ENCODE measurements at regions not wholly inside any gene's neighbourhood (a gene's known extent, or its start where the extent isn't known, plus 50 kb on each side); places are given as distances from the start of the nearest gene placed in this dataset.

GRCh38 chr10:57880446-57881227 lies 387.1 kb downstream of the IPMK start:
- H3K79me2 ChIP-seq (ENCODE audit: control insufficient read depth, insufficient read depth, low read length) = no peaks in the 10 kb centered on the region
- TF ChIP-seq EZH2 (IDR thresholded peaks at IDR 0.05; ENCODE audit: low read length) = no peak
- no peak for TF ChIP-seq CTCF (optimal IDR thresholded peaks at IDR 0.05 in 1 of 3, IDR thresholded peaks at IDR 0.05 in 1 of 3, conservative IDR thresholded peaks at IDR 0.05 in 1 of 3; ENCODE audit: extremely low read depth in 1 of 3, insufficient read depth in 2 of 3, low read length in 3 of 3)
- H3K9me1 ChIP-seq (ENCODE audit: control insufficient read depth, extremely low read depth, insufficient read depth, low read length) = no peaks in the 10 kb centered on the region
- FAIRE-seq = no peak
- H3K9ac ChIP-seq (ENCODE audit: control insufficient read depth, extremely low read depth, insufficient read depth, low read length) = no peak overlapping the region
- no peaks in the 10 kb centered on the region for H4K20me1 ChIP-seq (ENCODE audit: control insufficient read depth, extremely low read depth, insufficient read depth, low read length)
- no peaks in the 10 kb centered on the region for H3K4me1 ChIP-seq (ENCODE audit: control insufficient read depth, extremely low read depth, insufficient read depth, low read length)
- no peaks in the 10 kb centered on the region for H3K36me3 ChIP-seq (ENCODE audit: control insufficient read depth in 2 of 2, extremely low read depth in 1 of 2, insufficient read depth in 2 of 2, low read length in 2 of 2)
- H3K4me2 ChIP-seq (ENCODE audit: control insufficient read depth, extremely low read depth, insufficient read depth, low read depth, low read length) = no peak overlapping the region
- dilution Hi-C loops (cut with MboI; ENCODE audit: extremely low pct_ligation_motif_present, low sequenced_read_pairs) = no loop called here
- H3K9me3 ChIP-seq (ENCODE audit: control insufficient read depth, low read depth, low read length) = no peaks in the 10 kb centered on the region
- no peak overlapping the region for H2AFZ ChIP-seq (ENCODE audit: control insufficient read depth, low read length)
- H3K4me3 ChIP-seq (ENCODE audit: control insufficient read depth in 2 of 3, extremely low read depth in 1 of 3, insufficient read depth in 2 of 3, low read depth in 1 of 3, low read length in 3 of 3) = no peak overlapping the region
- H3K27me3 ChIP-seq (ENCODE audit: control insufficient read depth, extremely low read depth, insufficient read depth, low read length) = no peaks in the 10 kb centered on the region
- H3K27ac ChIP-seq (ENCODE audit: control insufficient read depth, insufficient read depth, low read length) = no peak overlapping the region
- DNase-seq (ENCODE audit: low read depth, low spot score) = no peak

GRCh38 chr10:57874810-57875209 lies 392.9 kb downstream of the IPMK start:
- Histone ChIP-seq H3K27ac (ENCODE audit: control insufficient read depth, insufficient read depth, low read length) (no peak overlapping the region), H3K36me3 (ENCODE audit: control insufficient read depth in 2 of 2, extremely low read depth in 1 of 2, insufficient read depth in 2 of 2, low read length in 2 of 2) (no peaks in the 10 kb centered on the region), H3K4me1 (ENCODE audit: control insufficient read depth, extremely low read depth, insufficient read depth, low read length) (no peaks in the 10 kb centered on the region), H3K4me2 (ENCODE audit: control insufficient read depth, extremely low read depth, insufficient read depth, low read depth, low read length) (no peak overlapping the region), H3K79me2 (ENCODE audit: control insufficient read depth, insufficient read depth, low read length) (no peaks in the 10 kb centered on the region), H4K20me1 (ENCODE audit: control insufficient read depth, extremely low read depth, insufficient read depth, low read length) (no peaks in the 10 kb centered on the region), H3K9me1 (ENCODE audit: control insufficient read depth, extremely low read depth, insufficient read depth, low read length) (no peaks in the 10 kb centered on the region), H3K27me3 (ENCODE audit: control insufficient read depth, extremely low read depth, insufficient read depth, low read length) (no peaks in the 10 kb centered on the region), H2AFZ (ENCODE audit: control insufficient read depth, low read length) (no peak overlapping the region), H3K9me3 (ENCODE audit: control insufficient read depth, low read depth, low read length) (no peaks in the 10 kb centered on the region), H3K9ac (ENCODE audit: control insufficient read depth, extremely low read depth, insufficient read depth, low read length) (no peak overlapping the region), H3K4me3 (ENCODE audit: control insufficient read depth in 2 of 3, extremely low read depth in 1 of 3, insufficient read depth in 2 of 3, low read depth in 1 of 3, low read length in 3 of 3) (no peak overlapping the region)
- dilution Hi-C loops (cut with MboI; ENCODE audit: extremely low pct_ligation_motif_present, low sequenced_read_pairs) = no loop called here
- DNase-seq (ENCODE audit: low read depth, low spot score) (no peak), FAIRE-seq (no peak)
- no peak for TF ChIP-seq CTCF (optimal IDR thresholded peaks at IDR 0.05 in 1 of 3, IDR thresholded peaks at IDR 0.05 in 1 of 3, conservative IDR thresholded peaks at IDR 0.05 in 1 of 3; ENCODE audit: extremely low read depth in 1 of 3, insufficient read depth in 2 of 3, low read length in 3 of 3)
- no peak for TF ChIP-seq EZH2 (IDR thresholded peaks at IDR 0.05; ENCODE audit: low read length)

All from keratinocyte (primary cell).